Activated T-helper 1 cell treated with anti-CD3 and anti-CD28 coated beads, Interleukin-2, amount 50 U/mL, for 16 hours (primary cell): ENCODE measurements at regions not wholly inside any gene's neighbourhood (a gene's known extent, or its start where the extent isn't known, plus 50 kb on each side); places are given as distances from the start of the nearest gene placed in this dataset.
"Not testable (repeated sequence)": the region's sequence is repeated elsewhere in the genome, so short reads cannot be mapped to it uniquely, and the experiment has no call there.

Experiments
- DNase-seq, 2 donors: peaks; one replicate each; pipeline ENCODE4 v3.0.0-alpha.2; 2020; ENCODE audit warnings: low read depth in 1 of 2, low spot score in 1 of 2

DNA sequence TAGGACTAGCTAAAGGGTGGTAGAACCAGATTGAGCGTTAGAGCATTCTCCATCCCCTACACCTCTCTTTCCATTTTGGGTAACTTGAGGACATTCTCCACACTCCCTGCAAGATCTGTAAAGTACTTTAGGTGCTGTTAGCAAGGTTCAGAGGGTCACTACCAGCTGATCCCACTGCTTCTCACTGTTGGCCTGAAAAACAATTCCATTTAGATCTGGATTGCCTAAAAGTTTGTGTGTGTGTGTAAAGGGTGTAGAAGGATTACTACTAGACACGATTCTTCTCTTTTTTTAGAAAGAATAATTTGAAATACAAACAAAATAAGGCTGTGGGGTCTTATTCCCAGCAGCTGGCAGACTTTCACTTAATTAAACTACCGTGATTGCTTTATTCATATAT is 95.1 kb upstream of the TMEM178A start:
- no peak for DNase-seq

- DNase-seq: no peak
These were observed 94.5 kb upstream of the TMEM178A start for GRCh38 chr2:39571111-39571731.

DNA sequence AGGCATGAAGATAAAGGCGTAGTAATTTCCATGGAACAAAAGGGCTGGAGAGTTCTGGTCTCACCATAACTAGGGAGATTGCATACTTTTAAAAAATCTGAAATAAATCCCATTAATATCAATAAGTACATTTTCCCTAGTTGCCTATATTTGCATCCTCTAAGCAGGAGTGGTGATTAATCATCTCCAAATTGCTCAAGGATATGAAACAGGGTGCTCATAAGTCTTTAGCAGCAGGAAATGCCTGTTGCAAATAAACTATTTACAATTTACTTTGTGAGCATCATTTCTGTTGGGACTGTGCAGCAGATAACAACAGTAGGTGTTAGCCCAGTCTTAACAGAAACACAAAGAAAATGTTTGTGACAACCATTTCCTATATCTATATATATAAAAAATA is 92.4 kb upstream of the TMEM178A start:
- no peak for DNase-seq

GRCh38 chr2:39581866-39582265 is 83.9 kb upstream of the TMEM178A start:
- DNase-seq: no peak

DNA sequence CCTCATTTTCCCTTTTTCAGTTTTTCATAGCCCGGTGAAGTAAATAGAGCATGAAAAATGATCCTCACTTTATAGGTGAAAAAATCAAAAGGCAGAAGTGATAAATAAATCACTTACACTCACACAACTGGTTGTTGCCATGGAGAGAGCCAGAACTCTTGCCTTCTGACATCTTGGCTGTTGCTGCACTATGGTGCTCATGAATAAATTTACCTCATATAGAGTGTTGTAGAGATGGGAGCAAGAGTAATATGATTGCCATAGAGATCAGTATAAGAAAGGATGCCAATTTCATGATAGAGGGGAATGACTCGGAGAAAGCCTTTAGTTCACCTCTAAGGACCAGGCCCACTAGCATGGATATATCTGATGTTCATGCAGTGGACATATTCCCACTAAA is 82.5 kb upstream of the TMEM178A start:
- DNase-seq: no peak

DNA sequence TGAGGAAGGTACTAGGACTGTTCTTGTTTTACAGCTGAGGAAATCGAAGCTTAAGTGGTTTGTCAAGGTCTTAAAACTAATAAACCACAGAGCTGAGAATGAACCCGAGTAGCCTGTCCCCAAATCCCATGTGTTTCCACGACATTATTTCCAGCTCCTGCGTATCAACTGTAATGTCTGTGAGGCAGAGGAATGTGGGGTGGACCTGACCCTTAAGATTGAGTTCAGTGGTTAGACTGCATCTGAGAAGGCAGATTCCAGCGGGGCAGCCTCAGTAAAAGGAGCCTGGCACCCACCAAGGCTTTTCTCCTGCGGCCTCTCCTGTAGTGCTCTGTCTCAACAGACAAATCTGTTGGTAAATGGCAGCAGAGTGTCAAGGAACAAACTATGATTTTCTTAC is 81.9 kb upstream of the TMEM178A start:
- no peak for DNase-seq

GRCh38 chr2:39584283-39584965 is 81.3 kb upstream of the TMEM178A start:
- no peak for DNase-seq

DNA sequence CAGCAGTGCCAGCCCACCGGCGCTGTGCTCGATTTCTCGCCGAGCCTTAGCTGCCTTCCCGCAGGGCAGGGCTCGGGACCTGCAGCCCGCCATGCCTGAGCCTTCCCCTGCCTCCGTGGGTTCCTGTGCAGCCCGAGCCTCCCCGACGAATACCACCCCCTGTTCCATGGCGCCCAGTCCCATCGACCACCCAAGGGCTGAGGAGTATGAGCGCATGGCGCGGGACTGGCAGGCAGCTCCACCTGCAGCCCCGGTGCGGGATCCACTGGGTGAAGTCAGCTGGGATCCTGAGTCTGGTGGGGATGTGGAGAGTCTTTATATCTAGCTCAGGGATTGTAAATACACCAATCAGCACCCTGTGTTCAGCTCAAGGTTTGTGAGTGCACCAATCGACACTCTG is 80.2 kb upstream of the TMEM178A start:
- DNase-seq: not testable (repeated sequence)

- no peak for DNase-seq
These were observed 78.5 kb upstream of the TMEM178A start for GRCh38 chr2:39587168-39587567.

DNA sequence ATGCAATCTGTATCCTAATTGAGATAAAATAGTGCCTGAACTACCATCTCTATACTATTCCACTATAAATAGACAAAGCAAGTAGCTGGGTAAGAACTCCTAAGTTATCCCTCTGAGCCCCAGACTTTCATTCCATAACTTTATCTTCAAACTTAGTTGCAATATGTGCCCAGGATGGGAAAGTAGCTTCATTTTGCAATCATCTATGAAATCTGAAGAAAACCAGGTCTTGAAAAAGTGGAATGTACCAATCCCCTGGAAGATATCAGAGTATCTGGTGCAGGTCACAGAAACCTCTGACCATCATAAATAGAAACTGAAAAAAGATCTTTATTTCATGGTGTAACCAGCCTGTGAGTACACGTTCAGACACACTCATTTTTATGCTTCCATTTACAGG is 78.1 kb upstream of the TMEM178A start:
- no peak for DNase-seq

DNA sequence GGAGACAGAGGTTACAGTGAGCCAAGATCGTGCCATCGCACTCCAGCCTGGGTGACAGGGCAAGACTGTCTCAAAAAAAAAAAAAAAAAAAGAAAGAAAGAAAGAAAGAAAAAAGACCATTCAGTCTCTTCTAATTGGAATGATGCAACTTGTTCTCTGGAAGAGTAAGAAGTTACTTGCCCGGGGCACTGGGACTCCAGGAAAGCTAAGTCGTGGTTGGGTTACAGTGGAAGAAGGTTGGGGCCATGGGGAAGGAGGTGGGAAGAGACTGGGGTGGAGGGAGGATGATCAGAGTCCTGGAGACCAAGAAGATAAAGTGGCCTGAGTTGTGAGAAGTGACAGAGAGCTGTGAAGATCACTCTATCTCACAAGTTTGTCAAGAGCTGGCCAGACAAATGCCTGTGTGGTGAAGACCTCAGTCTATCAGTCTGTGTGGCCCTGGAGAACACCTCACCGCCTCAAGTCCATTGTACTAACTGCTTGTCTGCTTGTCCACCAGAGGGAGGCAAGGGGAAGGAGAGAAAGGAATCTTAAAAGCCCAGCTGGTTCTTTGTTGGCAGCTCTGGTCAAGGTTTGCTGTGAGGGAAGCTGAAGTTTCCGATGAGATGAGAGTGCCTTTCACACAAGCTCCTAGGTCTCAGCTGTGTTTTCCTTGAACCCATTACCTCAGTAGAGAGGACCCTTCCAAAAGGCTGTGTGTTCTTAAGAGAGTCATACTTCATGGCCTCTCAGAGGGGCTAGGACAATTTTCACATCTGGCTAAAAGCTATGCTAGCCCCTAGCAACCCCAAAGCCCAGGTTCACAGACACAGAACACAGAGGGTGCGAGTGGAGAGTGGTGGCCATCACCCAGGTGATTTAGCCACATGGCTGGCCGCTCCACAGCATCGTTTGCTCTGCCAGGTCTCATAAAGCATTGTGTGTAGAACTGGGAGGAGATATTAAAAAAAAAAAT is 72.0 kb upstream of the TMEM178A start:
- no peak for DNase-seq

- DNase-seq: no peak
These were observed 70.6 kb upstream of the TMEM178A start for GRCh38 chr2:39595116-39595515.

DNA sequence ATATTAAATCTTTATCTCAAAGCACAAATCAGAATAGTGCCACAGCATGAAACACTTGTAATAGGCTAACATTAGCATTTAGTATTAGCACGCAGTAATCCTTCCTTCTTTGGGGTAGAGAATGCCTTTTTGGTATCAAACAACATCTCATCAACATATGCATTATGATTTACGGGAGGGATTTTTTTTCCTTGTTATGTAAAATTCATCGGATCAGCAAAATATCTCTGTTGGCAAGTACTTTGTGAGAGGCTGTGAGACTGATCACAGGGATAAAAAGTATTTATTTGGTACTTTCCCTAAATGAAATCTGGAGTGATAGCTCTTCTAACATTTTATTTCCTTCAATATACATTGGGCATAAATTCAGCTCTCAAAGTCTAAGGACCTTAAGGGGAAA is 68.4 kb upstream of the TMEM178A start:
- DNase-seq: no peak

GRCh38 chr2:39602616-39603015 is 63.1 kb upstream of the TMEM178A start:
- no peak for DNase-seq

DNA sequence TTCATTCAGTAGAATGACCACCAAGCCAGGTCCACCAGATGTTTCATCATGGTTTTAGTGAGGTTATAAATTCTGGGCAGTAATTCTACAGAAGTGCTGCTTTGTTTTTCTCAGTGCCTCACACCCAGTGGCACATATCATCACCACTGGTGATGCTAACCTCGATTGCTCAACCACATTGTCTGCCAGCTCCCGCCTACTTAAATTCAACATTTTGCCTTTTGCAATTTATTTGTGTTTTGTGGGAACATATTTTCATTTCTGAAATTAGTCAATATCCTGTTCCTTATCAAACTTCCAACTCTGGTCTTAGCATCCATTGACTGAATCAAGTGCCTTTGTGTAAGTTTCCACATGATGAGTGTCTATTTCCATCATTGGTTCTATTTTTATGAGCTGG is 62.3 kb upstream of the TMEM178A start:
- DNase-seq: no peak

GRCh38 chr2:39604866-39605265 is 60.9 kb upstream of the TMEM178A start:
- no peak for DNase-seq

- DNase-seq: no peak
These were observed 59.1 kb upstream of the TMEM178A start for GRCh38 chr2:39606585-39606984.

DNA sequence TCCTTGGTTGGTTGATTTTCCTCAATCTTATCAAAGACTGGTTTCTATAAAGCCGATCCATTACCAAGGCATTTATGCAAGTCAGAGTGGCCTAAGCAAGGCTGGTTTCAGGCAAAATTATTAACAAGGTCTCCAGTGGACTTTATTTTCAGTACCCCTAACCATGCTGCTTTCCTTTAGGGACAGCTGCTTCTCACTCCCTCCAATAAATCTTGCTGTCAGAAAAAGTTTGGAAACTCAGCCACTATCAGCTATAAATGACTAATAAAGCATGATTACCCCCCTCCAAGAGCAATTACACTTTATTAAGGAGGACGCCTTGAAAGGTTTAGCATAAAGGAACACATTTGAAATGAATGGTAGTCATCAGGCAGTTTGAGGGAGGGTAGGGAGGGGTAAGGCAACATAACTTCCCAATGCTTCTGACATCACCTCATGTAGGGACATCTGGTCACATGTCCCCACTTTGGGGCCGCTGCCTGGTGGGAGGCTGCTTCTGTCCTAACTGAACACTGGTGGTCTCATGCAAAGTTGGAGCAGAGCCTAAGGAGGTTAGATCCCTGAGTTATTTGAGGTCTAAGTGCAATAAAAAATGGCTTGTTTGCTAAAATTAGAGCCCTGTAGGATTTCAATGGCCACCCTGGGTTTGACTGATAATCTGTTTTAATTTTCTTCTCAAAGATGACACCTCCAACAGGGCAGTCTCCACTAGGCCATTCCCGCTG is 58.0 kb upstream of the TMEM178A start:
- no peak for DNase-seq

DNA sequence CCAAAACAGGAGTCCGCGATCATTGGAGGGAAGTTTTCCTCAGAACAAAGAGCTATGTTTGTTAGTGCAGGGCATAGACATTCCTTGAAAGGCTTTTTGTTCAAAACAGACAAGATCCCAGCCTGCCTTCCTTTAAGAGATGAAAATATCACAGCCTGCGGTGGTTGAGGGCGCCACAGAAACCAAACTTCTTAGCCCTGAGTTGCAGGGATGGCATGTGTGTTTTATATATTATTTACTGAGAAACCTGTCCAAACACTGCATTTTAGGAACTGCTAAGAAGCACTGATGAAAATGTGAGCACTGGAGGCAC is 57.5 kb upstream of the TMEM178A start:
- DNase-seq: no peak

DNA sequence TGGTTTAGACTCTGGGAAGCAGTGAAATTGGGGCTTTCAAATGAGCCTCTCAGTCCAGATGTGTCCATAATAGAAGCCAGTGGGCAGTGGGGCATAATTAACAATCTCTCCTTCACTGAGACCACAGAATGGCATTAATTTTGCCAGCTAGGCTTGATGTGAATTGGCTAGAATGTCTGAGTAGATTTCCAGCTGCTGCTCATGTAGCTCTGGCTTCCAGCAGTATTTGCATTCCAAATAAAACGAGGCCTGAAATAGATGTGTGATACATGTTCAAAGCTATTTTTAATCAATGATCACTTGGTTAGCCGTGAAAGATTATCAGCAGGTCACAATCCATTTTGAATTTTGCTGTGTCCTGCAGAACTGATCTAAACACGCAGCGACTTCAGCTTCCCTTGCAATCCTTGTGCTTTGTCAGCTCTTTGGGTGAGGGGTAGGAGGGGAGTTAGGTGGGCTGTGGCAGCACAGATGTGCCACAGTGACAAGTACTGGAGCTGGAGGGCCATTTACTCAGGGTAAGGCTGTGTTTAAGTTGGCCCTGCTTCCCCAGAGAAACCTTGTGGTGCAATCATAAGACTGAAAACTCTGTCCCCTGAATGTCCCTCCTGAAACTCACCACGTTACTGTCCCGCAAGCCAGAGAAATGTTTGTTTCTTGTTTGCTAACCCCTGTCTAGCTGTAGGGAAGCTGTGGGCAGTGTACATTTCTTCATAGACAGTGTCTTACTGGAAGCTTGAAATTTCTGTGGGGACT is 56.9 kb upstream of the TMEM178A start:
- DNase-seq: no peak

DNA sequence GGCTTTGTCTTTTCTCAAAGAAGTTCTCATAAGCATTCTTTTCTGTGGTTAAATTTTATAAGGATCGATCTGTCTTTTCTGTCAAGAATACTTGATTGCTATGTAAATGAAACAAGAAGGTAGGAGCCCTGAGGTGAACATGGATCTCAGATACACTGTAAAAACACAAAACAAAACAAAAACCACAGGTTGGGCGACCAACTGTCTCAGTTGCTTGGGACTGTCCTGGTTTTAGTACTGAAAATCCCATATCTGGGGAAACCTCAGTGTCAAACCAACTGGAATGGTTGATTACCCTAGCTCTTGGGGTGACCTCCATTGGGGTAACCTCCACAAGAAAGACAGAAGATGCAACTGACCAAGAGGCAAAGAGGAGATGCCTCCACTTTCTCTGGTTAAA is 55.8 kb upstream of the TMEM178A start:
- DNase-seq: no peak
